Right lobe of liver (tissue), 6 donors: ENCODE measurements at regions not wholly inside any gene's neighbourhood (a gene's known extent, or its start where the extent isn't known, plus 50 kb on each side); places are given as distances from the start of the nearest gene placed in this dataset.

ENCODE experiments used
- ATAC-seq, 4 donors: fragments of 200-7000 bp; cut with Tn5 transposase; one replicate each; pipeline ENCODE4 v1.9.1; 2020; ENCODE audit warnings: mild to moderate bottlenecking in 4 of 4, moderate library complexity in 4 of 4
- DNase-seq, 3 donors: peaks; one replicate each; pipeline ENCODE4 v3.0.0-alpha.2; 2020
- H3K27ac ChIP-seq, 3 donors: fragments of 200-600 bp; one replicate each; pipeline ENCODE4 v1.8.0; 2022
- H3K27me3 ChIP-seq, 2 donors: fragments of 200-600 bp; one replicate each; pipeline ENCODE4 v1.8.0; 2022
- H3K36me3 ChIP-seq, 4 donors: fragments of 200-600 bp; sonication (generic) in 1 of 4; one replicate each; pipeline versions ENCODE4 v1.5.1 to v1.8.0; 2017 to 2022; ENCODE audit warnings: control low read depth in 1 of 4
- H3K4me1 ChIP-seq, 4 donors: fragments of 200-600 bp; sonication (generic) in 1 of 4; one replicate each; pipeline versions ENCODE4 v1.5.1 to v1.8.0; 2017 to 2022; ENCODE audit warnings: control low read depth in 1 of 4
- H3K4me3 ChIP-seq, 3 donors: fragments of 200-600 bp; one replicate each; pipeline ENCODE4 v1.8.0; 2022
- H3K9me3 ChIP-seq, 4 donors: fragments of 200-600 bp; sonication (generic) in 1 of 4; one replicate each; pipeline versions ENCODE4 v1.5.1 to v1.8.0; 2017 to 2022; ENCODE audit warnings: control low read depth in 1 of 4
- POLR2A ChIP-seq: fragments of 450-650 bp; IDR thresholded peaks from one replicate; pipeline ENCODE4 v1.6.1; 2017; ENCODE audit warnings: antibody characterized with exemption, mild to moderate bottlenecking
- WGBS: methylation state at CpG from one replicate; pipeline ENCODE4 v1.1.6; 2018; ENCODE audit warnings: low coverage, low lambda C conversion rate; ENCODE audit not compliant: insufficient coverage; ENCODE audit errors: missing lambda C conversion rate; 5-methylcytosine and 5-hydroxymethylcytosine counted together
- intact Hi-C, 2 donors: fragments of 100-400 bp; cut with DNase I; formaldehyde crosslinking; loops; one replicate each; pipeline versions ENCODE4 v1.11.2 to v1.14.1; 2022
- TF ChIP-seq, protein P1 (sequence below), 4 donors: fragments of 200-600 bp in 3 of 4; fragments of 450-650 bp in 1 of 4; IDR thresholded peaks; one replicate each; pipeline versions ENCODE4 v1.5.1 to v1.8.0; 2016 to 2022; ENCODE audit warnings: antibody characterized with exemption in 4 of 4, mild to moderate bottlenecking in 2 of 4
- donor health status: DM: no; HTN: yes; CAD: no.
- donor health status: DM: no; HTN: no; CAD: no.
- donor health status: DM: no; HTN: no; CAD: no.
- donor health status: DM: no; HTN: yes; CAD: no.
- donor health status: DM: no; HTN: yes; CAD: no.

DNA sequence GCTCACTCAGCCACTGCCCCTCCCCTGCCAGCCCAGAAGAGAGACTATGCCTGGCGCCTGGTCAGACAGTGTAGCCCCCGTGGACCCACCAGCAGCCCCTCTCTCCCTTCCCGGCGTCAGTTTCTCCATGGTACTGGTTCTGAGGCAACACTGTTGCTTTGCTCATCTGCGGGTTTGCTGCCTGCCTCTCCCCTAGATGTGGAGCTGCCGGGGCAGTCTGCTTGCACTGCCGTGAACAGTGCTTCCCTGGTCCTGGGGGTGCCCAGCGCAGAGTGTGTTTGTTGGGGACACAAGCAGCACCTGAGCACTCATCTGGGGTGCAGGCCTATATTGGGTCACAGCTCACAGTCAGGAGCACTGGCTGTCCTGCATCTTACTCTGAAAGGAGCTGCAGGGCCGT, 309.9 kb downstream of the NDUFA10 start:
- TF ChIP-seq POLR2A, result no peak
- TF ChIP-seq, protein P1, sequence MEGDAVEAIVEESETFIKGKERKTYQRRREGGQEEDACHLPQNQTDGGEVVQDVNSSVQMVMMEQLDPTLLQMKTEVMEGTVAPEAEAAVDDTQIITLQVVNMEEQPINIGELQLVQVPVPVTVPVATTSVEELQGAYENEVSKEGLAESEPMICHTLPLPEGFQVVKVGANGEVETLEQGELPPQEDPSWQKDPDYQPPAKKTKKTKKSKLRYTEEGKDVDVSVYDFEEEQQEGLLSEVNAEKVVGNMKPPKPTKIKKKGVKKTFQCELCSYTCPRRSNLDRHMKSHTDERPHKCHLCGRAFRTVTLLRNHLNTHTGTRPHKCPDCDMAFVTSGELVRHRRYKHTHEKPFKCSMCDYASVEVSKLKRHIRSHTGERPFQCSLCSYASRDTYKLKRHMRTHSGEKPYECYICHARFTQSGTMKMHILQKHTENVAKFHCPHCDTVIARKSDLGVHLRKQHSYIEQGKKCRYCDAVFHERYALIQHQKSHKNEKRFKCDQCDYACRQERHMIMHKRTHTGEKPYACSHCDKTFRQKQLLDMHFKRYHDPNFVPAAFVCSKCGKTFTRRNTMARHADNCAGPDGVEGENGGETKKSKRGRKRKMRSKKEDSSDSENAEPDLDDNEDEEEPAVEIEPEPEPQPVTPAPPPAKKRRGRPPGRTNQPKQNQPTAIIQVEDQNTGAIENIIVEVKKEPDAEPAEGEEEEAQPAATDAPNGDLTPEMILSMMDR (IDR thresholded peaks at IDR 0.05), result no peak
- DNase-seq (peak in 1 of 3 donors; percentile 36), ATAC-seq (no peak)
- WGBS, result 77% methylated on average over 3 of the region's 9 CpGs
- intact Hi-C loops, result no loop called here
- Histone ChIP-seq H3K9me3 (no peaks in the 10 kb centered on the region), H3K27ac (no peak overlapping the region), H3K4me3 (no peak overlapping the region), H3K4me1 (no peaks in the 10 kb centered on the region), H3K27me3 (no peaks in the 10 kb centered on the region), H3K36me3 (no peaks in the 10 kb centered on the region)

DNA sequence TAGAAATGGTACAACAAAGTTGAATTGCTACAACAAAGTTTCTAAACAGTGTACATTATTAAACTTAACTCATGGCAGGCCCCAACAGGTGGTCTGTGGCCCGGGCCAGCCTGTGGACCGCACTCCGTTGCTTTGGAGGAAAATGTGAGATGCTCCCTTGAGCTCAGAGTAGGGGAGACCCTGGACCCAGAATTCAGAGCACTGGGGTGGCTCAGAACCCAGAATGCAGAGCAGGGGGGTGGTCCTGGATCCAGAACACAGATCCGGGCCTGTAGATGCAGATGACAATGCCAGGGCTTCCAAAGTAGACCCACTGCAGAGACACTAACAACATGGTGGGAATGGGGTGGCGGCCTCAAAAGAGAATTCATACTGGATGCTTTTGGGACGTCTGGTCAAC, 311.0 kb downstream of the NDUFA10 start:
- DNase-seq, result peak in 2 of 3 donors; percentile 7 to 11
- H3K9me3 ChIP-seq, result no peaks in the 10 kb centered on the region
- WGBS, result 56% methylated on average over 5 of the region's 6 CpGs

GRCh38 chr2:239712755-239713154, 311.9 kb upstream of the HDAC4 start:
- TF ChIP-seq, protein P1 (IDR thresholded peaks at IDR 0.05), result no peak
- no peak for TF ChIP-seq POLR2A
- H3K4me1 ChIP-seq, result no peaks in the 10 kb centered on the region
- no peak for DNase-seq
- WGBS, result 73% methylated on average over 3 of the region's 3 CpGs
- H3K4me3 ChIP-seq, result no peak overlapping the region
- H3K36me3 ChIP-seq, result no peaks in the 10 kb centered on the region
- H3K9me3 ChIP-seq, result no peaks in the 10 kb centered on the region
- intact Hi-C loops, result no loop called here
- no peaks in the 10 kb centered on the region for H3K27me3 ChIP-seq
- no peak overlapping the region for H3K27ac ChIP-seq
- no peak for ATAC-seq

More for the DNA sequence above, 311.0 kb downstream of the NDUFA10 start:
- no peak for TF ChIP-seq POLR2A
- TF ChIP-seq, protein P1 (IDR thresholded peaks at IDR 0.05), result no peak
- ATAC-seq, result no peak
- H3K36me3 ChIP-seq, result no peaks in the 10 kb centered on the region
- no peaks in the 10 kb centered on the region for H3K27me3 ChIP-seq
- intact Hi-C loops, result no loop called here
- no peak overlapping the region for H3K27ac ChIP-seq
- no peak overlapping the region for H3K4me3 ChIP-seq
- H3K4me1 ChIP-seq, result no peaks in the 10 kb centered on the region

- WGBS, result 92% methylated on average over 2 of the region's 8 CpGs
- DNase-seq (peak in 2 of 3 donors; percentile 26 to 36), ATAC-seq (peak in 1 of 4 donors; percentile 24)
- H3K4me1 ChIP-seq, result no peaks in the 10 kb centered on the region
- no peak overlapping the region for H3K27ac ChIP-seq
- no peaks in the 10 kb centered on the region for H3K36me3 ChIP-seq
- intact Hi-C loops, result no loop called here
- no peaks in the 10 kb centered on the region for H3K27me3 ChIP-seq
- no peak for TF ChIP-seq POLR2A
- TF ChIP-seq, protein P1 (IDR thresholded peaks at IDR 0.05), result no peak
- H3K4me3 ChIP-seq, result no peak overlapping the region
- H3K9me3 ChIP-seq, result no peaks in the 10 kb centered on the region
Observed at GRCh38 chr2:239711911-239712570, 311.2 kb upstream of the HDAC4 start.
